ENCODE measurements at regions not wholly inside any gene's neighbourhood (a gene's known extent, or its start where the extent isn't known, plus 50 kb on each side); places are given as distances from the start of the nearest gene placed in this dataset.

DNA sequence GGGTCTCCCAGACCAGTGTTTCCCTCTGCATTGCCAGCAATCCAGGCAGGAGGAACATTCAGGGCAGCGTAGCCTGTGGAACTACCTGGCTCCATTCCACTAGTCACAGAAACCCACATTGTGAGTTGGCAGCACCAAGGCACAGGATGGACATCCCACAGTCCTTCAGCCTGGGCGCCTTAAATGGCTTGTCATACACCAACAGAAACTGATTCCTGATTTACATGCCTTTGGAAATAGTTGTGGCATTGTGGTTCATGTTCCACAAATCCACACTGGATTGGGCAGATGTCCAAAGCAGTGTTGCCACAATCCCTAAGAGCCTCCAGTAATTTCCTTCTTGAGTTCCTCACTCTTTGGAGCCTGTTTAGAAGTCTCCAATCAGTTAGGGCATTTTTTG lies 225.6 kb downstream of the BLID start:
- TF ChIP-seq CTCF (IDR thresholded peaks at IDR 0.05 in 4 of 5, conservative IDR thresholded peaks at IDR 0.05 in 1 of 5) (no peak), POLR2A (IDR thresholded peaks at IDR 0.05) (no peak)
